Heart right ventricle (tissue), 16 donors: ENCODE measurements at regions not wholly inside any gene's neighbourhood (a gene's known extent, or its start where the extent isn't known, plus 50 kb on each side); places are given as distances from the start of the nearest gene placed in this dataset.
"Not testable (repeated sequence)": the region's sequence is repeated elsewhere in the genome, so short reads cannot be mapped to it uniquely, and the experiment has no call there.

Experiments used
- ATAC-seq, 8 donors: fragments of 200-7000 bp; cut with Tn5 transposase; one replicate each; pipeline ENCODE4 v1.9.1; 2020; ENCODE audit warnings: mild to moderate bottlenecking in 8 of 8, moderate library complexity in 8 of 8, moderate number of reproducible peaks in 1 of 8
- DNase-seq, 2 donors: peaks; one replicate each; pipeline ENCODE4 v3.0.0-alpha.2; 2020
- H3K27ac ChIP-seq, 10 donors: fragments of 200-600 bp; sonication (generic) in 2 of 10; one replicate each; pipeline versions ENCODE4 v1.5.0 to v1.8.0; 2020 to 2022; ENCODE audit warnings: mild to moderate bottlenecking in 3 of 10
- H3K27me3 ChIP-seq, 7 donors: fragments of 200-600 bp; one replicate each; pipeline ENCODE4 v1.8.0; 2021 to 2022; ENCODE audit warnings: mild to moderate bottlenecking in 2 of 7
- H3K36me3 ChIP-seq, 9 donors: fragments of 200-600 bp; sonication (generic) in 1 of 9; one replicate each; pipeline versions ENCODE4 v1.5.0 to v1.8.0; 2020 to 2022; ENCODE audit warnings: mild to moderate bottlenecking in 2 of 9
- H3K4me1 ChIP-seq, 9 donors: fragments of 200-600 bp; sonication (generic) in 1 of 9; one replicate each; pipeline versions ENCODE4 v1.5.0 to v1.8.0; 2020 to 2022; ENCODE audit warnings: mild to moderate bottlenecking in 4 of 9
- H3K4me3 ChIP-seq, 10 donors: fragments of 200-600 bp; sonication (generic) in 2 of 10; one replicate each; pipeline versions ENCODE4 v1.5.0 to v1.8.0; 2020 to 2022; ENCODE audit warnings: mild to moderate bottlenecking in 7 of 10, moderate library complexity in 2 of 10
- H3K9me3 ChIP-seq, 11 donors: fragments of 200-600 bp in 10 of 11; sonication (generic) in 2 of 11; one replicate each; pipeline versions ENCODE4 v1.5.0 to v1.8.0; 2013 to 2022; ENCODE audit warnings: mild to moderate bottlenecking in 2 of 11, control low read depth in 1 of 11, moderate library complexity in 1 of 11
- WGBS, 2 donors: extraction: QIAGEN DNeasy Blood & Tissue Kit; methylation state at CpG; one replicate each; pipeline ENCODE4 v1.1.7; 2013; ENCODE audit warnings: inconsistent platforms in 1 of 2; 5-methylcytosine and 5-hydroxymethylcytosine counted together
- intact Hi-C, 10 donors: fragments of 100-400 bp; cut with DNase I; formaldehyde crosslinking; loops; one replicate each; pipeline versions ENCODE4 v1.11.1 to v1.14.2; 2022
- donor health status: Arrhythmogenic right ventricular cardiomyopathy.
- donor health status: ischemic (EF 13 %, LVEDD 7.1; RV severe dilation, severe dysfunction).
- donor health status: healthy with polysubstance abuse.
- donor health status: DM: no; HTN: yes; CAD: no.
- donor health status: DM: no; HTN: no; CAD: no.
- donor health status: ischemic (EF 25% LVEDD 6.9; RV normal size, moderate dysfunction).
- donor health status: ischemic (EF 25% LVEDD 5.7; RV mildly dilated, moderate dysfunction).
- donor health status: healthy.
- donor health status: DM: yes; HTN: yes; CAD: no.
- donor health status: Ischemic cardiomyopathy.
- donor health status: ischemic (EF 35%, LVEDD 5.7; RV mildly dilated, moderate dysfunction).
- donor health status: nonischemic (EF 11% LVEDD 7.7; RV severe dilation, severe dysfunction).
- donor health status: DM: yes; HTN: yes; CAD: no.
- donor health status: PGD.
- donor health status: ischemic (EF 29% LVEDD 5.4; RV normal size, mild dysfunction).
- donor health status: nonischemic (EF 23%, LVEDD 6.1; RV moderate dilation, normal function).

DNA sequence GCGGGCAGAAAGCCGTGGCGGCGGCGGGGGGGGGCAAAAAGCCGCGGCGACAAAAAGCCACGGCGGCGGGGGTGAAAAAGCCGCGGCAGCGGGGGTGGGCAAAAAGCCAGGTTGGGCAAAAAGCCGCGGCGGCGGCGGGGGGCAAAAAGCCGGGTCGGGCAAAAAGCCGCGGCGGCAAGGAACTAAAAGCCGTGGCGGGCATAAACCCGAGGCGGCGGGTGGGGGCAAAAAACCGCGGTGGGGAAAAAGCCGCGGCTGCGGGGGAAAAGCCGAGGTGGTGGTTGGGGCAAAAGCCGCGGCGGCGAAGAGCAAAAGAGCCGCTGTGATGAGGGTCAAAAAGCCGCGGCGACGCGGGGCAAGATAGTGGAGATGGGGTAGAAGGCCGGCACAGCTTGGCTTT lies 1834.2 kb downstream of the FOXD4L5 start:
- H3K9me3 ChIP-seq, H3K27me3 ChIP-seq, H3K4me1 ChIP-seq, ATAC-seq, H3K27ac ChIP-seq, intact Hi-C loops, H3K36me3 ChIP-seq: not testable (repeated sequence)
- WGBS, 2 donors: 0 to 2% methylated on average over 19 to 23 of the region's 46 CpGs
- H3K4me3 ChIP-seq: peak overlapping the region in 4 of 10 donors; percentile 14 to 27 (median 21)
- DNase-seq: peak in 1 of 2 donors; percentile 1

- DNase-seq, H3K4me1 ChIP-seq, ATAC-seq, H3K27me3 ChIP-seq, H3K36me3 ChIP-seq, H3K27ac ChIP-seq, H3K4me3 ChIP-seq, intact Hi-C loops, H3K9me3 ChIP-seq: not testable (repeated sequence)
- no CpG with 5 or more reads among the region's 3 CpGs for WGBS, 2 donors
Measured at GRCh38 chr9:63425123-63425522, 1859.9 kb downstream of the FOXD4L5 start.

DNA sequence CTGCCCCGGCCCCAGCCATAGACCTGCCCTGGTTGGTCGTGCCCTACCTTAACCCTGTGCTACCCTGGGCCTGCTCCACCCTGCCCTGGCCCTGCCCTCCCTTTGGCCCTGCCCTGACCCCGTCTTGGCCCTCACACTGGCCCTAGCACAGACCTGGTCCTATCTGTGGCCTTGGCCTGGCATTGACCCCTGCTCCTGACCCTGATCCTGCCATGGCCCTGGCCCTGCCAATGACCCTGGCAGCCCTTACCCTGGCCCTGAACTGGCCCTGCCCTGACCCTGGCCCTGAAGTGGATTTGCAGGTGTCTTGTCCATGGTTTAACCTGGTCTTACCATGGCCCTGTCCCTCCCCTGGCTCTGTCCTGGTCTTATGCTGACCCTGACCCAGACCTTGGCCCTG lies 1894.1 kb downstream of the FOXD4L5 start:
- intact Hi-C loops, DNase-seq, H3K4me1 ChIP-seq, H3K9me3 ChIP-seq, ATAC-seq, H3K4me3 ChIP-seq, H3K27me3 ChIP-seq, H3K27ac ChIP-seq, H3K36me3 ChIP-seq: not testable (repeated sequence)
- no CpG with 5 or more reads among the region's 3 CpGs for WGBS, 2 donors

- H3K27me3 ChIP-seq, ATAC-seq, intact Hi-C loops, H3K36me3 ChIP-seq, H3K4me1 ChIP-seq, H3K27ac ChIP-seq, DNase-seq, H3K9me3 ChIP-seq: not testable (repeated sequence)
- peak overlapping the region in 2 of 10 donors; percentile 31 to 34 for H3K4me3 ChIP-seq
- WGBS, 2 donors: 73 to 75% methylated on average over 6 to 12 of the region's 28 CpGs
Measured at GRCh38 chr9:63385479-63385878, 1899.5 kb downstream of the FOXD4L5 start.

DNA sequence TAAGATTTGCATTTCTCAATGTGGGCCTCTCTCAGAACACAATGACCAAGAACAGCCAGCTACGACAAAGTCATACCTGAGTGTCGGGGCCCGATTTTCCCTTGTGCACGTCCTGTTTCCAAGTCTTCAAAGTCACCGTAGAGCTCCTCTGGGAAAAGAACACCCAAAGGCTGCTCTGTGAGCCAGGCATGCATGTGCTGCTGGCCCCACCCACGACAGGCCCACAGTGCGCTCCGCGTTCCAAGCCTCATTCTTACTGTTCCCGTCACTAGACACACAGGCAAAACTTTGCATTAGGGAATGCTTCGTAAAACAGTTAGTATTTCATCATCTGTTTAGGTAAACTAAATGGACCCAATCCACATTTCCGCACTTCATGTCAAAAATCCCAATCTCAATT lies 1905.1 kb downstream of the FOXD4L5 start:
- DNase-seq: peak in 1 of 2 donors; percentile 9
- ATAC-seq, intact Hi-C loops: not testable (repeated sequence)

DNA sequence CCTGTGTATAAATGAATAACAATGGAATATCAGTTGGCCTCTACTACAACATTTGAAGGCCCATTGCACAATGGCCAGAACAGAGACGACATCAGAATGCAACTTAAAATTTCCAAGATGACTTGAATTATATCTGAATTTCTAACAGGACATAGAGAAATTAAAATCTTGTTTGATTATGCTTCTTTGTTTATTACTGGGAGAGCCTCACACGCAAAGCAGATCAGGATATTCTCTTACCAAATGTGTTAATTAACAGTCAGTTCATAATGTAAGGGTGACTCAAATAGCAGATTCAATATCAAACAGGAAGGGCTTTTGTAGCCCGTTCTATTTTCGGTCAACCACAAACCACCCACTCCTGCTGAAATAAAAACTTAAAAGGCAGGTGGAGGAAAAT lies 1930.8 kb downstream of the FOXD4L5 start:
- WGBS, 2 donors: 49 to 59% methylated on average over 2 of the region's 4 CpGs

More for the DNA sequence above, 1905.1 kb downstream of the FOXD4L5 start:
- H3K27me3 ChIP-seq, H3K9me3 ChIP-seq, H3K4me3 ChIP-seq, H3K27ac ChIP-seq, H3K36me3 ChIP-seq, H3K4me1 ChIP-seq: not testable (repeated sequence)
- 89 to 90% methylated on average over 11 to 12 of the region's 12 CpGs for WGBS, 2 donors

GRCh38 chr9:63347347-63347746 lies 1937.7 kb downstream of the FOXD4L5 start:
- DNase-seq, ATAC-seq, H3K9me3 ChIP-seq, H3K27me3 ChIP-seq, intact Hi-C loops, H3K4me3 ChIP-seq, H3K36me3 ChIP-seq: not testable (repeated sequence)
- peaks cover 0 to 15% (median 5%) of the 10 kb centered on the region in 9 donors for H3K4me1 ChIP-seq
- H3K27ac ChIP-seq: peak overlapping the region in 8 of 10 donors; percentile 35 to 76 (median 54)
- 48 to 55% methylated on average over 2 of the region's 3 CpGs for WGBS, 2 donors

More for the DNA sequence above, 1930.8 kb downstream of the FOXD4L5 start:
- H3K4me1 ChIP-seq, H3K4me3 ChIP-seq, H3K36me3 ChIP-seq, H3K27me3 ChIP-seq, intact Hi-C loops, DNase-seq, H3K9me3 ChIP-seq, ATAC-seq: not testable (repeated sequence)
- peak overlapping the region in 2 of 10 donors; percentile 26 to 27 for H3K27ac ChIP-seq

- 60 to 65% methylated on average over 10 to 11 of the region's 14 CpGs for WGBS, 2 donors
- H3K27me3 ChIP-seq, H3K36me3 ChIP-seq, intact Hi-C loops, ATAC-seq, H3K4me3 ChIP-seq, H3K9me3 ChIP-seq: not testable (repeated sequence)
- Histone ChIP-seq H3K4me1 (peaks cover 0 to 15% (median 5%) of the 10 kb centered on the region in 9 donors), H3K27ac (peak overlapping the region; percentile 71 to 87 (median 76))
- peak; percentile 33 to 72 for DNase-seq
Measured at GRCh38 chr9:63346310-63347048, 1938.5 kb downstream of the FOXD4L5 start.

DNA sequence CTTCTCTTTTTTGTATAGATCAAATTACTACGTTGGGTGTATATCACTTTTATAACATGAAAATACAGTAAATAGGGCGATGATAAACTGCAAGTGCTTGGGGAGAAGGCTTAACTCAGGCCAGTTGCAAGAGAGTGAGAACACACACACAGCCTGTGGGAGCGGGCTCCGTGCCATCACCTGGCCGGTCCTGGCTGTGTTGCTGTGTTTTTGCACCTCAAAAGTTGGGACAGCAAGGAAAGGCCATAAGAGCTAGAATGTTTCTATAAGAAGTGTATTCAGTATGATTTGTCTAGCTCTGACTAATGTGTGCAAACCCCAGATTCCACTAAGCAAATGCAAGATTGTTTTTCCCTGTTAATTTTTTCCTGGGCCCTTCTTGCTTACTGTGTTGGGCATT lies 1940.6 kb downstream of the FOXD4L5 start:
- H3K4me3 ChIP-seq, H3K36me3 ChIP-seq, intact Hi-C loops, H3K9me3 ChIP-seq, DNase-seq, H3K27me3 ChIP-seq, ATAC-seq: not testable (repeated sequence)
- 90 to 97% methylated on average over 3 of the region's 5 CpGs for WGBS, 2 donors
- Histone ChIP-seq H3K27ac (peak overlapping the region in 1 of 10 donors; percentile 65), H3K4me1 (peaks cover 0 to 15% (median 5%) of the 10 kb centered on the region in 9 donors)

DNA sequence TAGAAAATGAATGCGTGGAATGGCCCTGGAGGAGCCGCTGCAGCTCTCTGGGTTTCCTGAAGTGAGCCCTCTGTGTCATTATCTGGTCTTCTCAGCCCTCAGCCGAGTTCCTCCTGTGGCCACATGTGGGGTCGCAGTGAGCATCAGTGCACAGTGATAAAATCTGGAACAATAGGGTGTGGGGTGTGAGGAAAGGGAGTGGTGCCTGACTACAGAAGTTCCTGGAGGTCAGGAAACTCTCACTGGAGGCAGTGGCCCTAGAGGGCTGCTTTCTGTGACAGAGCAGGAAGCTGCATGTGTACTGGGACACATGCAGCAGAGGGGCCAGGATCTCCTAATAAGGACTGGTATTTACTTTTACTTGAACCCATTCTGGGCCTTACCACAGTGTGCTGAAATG lies 1942.5 kb downstream of the FOXD4L5 start:
- H3K9me3 ChIP-seq, H3K36me3 ChIP-seq, ATAC-seq, H3K27me3 ChIP-seq, intact Hi-C loops, H3K4me3 ChIP-seq: not testable (repeated sequence)
- Histone ChIP-seq H3K27ac (peak overlapping the region in 1 of 10 donors; percentile 25), H3K4me1 (peaks cover 0 to 18% (median 7%) of the 10 kb centered on the region in 9 donors)
- WGBS, 2 donors: 34 to 57% methylated on average over 2 of the region's 4 CpGs
- peak in 1 of 2 donors; percentile 40 for DNase-seq

DNA sequence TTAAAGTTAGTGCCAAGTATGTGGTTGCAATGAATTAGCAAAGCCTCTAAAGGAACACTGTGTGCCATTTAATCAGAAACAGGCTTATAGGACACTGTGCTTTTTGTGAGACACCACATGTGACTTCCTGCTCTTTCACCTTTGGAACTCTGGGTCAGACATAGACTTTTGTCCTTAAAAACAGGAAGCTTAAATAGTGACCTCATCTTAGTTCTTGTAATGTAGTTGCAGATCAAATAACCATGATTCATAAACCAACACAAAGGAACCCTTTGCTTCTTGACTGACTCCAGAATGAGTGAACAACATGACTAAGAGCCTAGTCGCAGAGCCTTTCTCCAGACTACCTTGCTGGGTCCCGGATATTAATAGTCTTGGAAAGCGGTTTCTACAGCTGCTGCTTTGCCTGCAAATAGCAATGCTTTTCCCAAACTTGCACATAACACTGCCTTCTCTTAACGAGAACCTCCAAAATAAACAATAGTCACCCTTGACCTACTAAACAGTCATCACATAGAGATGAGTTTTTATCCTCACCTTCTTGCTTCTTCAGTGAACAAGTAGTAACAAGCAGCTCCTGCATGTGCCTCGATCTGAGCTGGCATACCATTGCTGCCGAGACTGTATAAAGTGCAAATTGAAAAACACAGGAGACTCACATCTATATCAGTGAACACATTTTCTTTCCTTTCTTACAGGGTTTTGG lies 1947.0 kb downstream of the FOXD4L5 start:
- ATAC-seq, intact Hi-C loops, DNase-seq, H3K36me3 ChIP-seq, H3K9me3 ChIP-seq, H3K27me3 ChIP-seq, H3K4me3 ChIP-seq: not testable (repeated sequence)
- Histone ChIP-seq H3K27ac (peak overlapping the region; percentile 55 to 87 (median 80)), H3K4me1 (peaks cover 0 to 10% (median 6%) of the 10 kb centered on the region in 9 donors)
- 45 to 60% methylated on average over 5 of the region's 6 CpGs for WGBS, 2 donors
